GM23338 (cell line): ENCODE measurements at regions not wholly inside any gene's neighbourhood (a gene's known extent, or its start where the extent isn't known, plus 50 kb on each side); places are given as distances from the start of the nearest gene placed in this dataset.

ENCODE experiments used
- CTCF ChIP-seq, 2 experiments: fragments of 200-600 bp in 1 of 2; sonication (generic) in 1 of 2; conservative IDR thresholded peaks; 2 replicates each; pipeline versions ENCODE4 v1.5.1 to v1.6.1; 2016 to 2017; ENCODE audit warnings: antibody characterized with exemption in 2 of 2, low read depth in 2 of 2, mild to moderate bottlenecking in 2 of 2, moderate library complexity in 1 of 2
- REST ChIP-seq: IDR thresholded peaks from one replicate; pipeline ENCODE4 v1.6.1; 2018; ENCODE audit warnings: antibody characterized with exemption; ENCODE audit not compliant: unreplicated experiment

GRCh38 chr9:78769690-78770089 is 472.8 kb downstream of the PSAT1 start:
- no peak for TF ChIP-seq REST
- no peak for TF ChIP-seq CTCF (conservative IDR thresholded peaks at IDR 0.05; ENCODE audit: low read depth in 2 of 2)
